Fibroblast of upper back skin (primary cell): ENCODE measurements at regions not wholly inside any gene's neighbourhood (a gene's known extent, or its start where the extent isn't known, plus 50 kb on each side); places are given as distances from the start of the nearest gene placed in this dataset.

Experiments
- DNase-seq: peaks from one replicate; pipeline ENCODE4 v3.0.0-alpha.2; 2013

GRCh38 chr7:52323202-52323746 is 712.2 kb upstream of the POM121L12 start:
- DNase-seq: no peak

- DNase-seq: no peak
Observed at GRCh38 chr7:52320610-52321009, 714.8 kb upstream of the POM121L12 start.

DNA sequence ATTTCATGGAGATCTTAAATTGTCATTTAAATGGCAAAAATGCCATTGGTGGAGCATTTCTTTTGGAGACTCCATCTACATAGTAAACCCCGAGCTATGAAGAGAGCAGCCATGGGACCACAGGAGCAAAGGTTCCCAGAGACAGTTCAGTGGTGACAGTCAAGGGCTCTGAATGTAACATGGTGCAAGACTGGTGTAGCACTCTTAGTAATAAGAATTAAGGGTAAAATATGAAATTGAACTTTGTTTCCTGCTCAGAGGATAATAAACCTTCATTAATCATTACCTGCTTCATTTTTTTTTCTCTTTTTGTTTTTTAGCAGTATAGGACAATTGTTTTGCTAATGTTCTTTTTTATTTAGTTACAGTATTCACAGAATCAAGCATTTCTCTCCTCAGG is 717.5 kb upstream of the POM121L12 start:
- no peak for DNase-seq

DNA sequence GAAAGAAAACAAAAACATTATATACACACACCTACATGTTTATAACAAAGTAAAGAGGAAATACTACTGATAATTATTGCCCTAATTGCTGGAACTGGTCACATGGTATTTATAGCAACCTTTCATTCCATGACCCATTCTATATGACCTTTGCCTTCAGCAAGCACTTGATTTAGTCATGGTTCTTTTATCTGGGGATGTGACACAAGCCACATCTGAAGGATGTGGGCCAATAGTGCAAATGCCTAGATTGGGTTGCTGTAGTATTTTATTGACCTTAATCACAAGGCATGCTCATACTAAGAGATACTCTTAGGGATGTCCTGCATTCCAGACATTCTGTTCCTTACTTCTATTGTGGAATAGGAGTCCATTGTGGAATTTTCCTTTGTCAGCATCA is 723.5 kb upstream of the POM121L12 start:
- DNase-seq: no peak

DNA sequence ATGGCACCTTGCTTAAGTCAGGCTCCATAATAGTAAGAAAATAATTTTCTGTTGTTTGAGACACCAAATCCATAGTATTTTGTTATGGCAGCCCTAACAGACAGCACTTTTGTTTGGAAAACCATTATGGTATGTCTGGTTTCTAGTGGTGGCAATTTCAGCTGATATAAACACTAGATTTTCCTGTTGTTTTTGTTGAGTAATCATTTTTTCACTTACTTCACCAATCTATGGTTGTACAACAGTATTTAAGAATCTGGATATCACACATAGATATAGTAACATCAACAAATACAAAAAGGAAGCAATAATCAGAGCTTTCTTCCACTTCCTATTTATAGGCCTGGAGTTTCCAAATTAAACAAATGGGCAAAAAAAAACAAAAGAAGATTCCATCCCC is 725.8 kb upstream of the POM121L12 start:
- DNase-seq: no peak

GRCh38 chr7:52302765-52303520 is 732.5 kb upstream of the POM121L12 start:
- DNase-seq: no peak

DNA sequence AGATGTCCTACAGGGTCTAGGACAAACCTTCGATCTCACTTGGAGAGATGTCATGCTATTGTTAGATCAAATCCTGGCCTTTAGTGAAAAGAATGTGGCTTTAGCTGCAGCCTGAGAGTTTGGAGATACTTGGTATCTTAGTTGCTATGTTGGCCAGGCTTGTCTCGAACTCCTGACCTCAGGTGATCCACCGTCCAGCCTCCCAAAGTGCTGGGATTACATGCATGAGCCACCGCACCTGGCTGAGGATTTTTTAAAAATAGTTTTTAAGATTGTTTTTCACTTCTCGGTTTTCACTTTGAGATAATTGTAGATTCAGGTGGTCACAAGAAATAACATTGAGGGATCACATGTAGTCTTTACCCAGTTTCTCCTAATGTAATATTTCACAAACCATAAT is 738.3 kb upstream of the POM121L12 start:
- no peak for DNase-seq

GRCh38 chr7:52294942-52295341 is 740.5 kb upstream of the POM121L12 start:
- no peak for DNase-seq

DNA sequence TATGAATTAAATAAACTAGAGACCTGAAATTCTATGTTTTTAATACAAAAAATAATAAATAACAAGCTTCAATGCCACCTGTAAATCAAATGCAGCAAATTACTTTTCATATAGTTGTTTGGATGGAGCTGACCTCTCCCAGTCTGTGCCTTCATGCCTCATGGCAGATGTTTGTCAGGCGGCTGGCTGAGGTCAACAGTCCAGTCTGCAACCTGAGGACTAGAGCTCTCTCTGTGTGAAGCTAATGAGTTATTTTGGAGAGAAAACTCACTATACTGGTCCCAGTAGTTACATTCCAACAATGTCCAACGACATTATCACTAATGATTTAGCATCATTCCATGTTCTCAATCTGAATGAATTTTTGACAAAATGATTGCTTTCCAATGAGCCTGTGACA is 746.2 kb upstream of the POM121L12 start:
- no peak for DNase-seq

DNA sequence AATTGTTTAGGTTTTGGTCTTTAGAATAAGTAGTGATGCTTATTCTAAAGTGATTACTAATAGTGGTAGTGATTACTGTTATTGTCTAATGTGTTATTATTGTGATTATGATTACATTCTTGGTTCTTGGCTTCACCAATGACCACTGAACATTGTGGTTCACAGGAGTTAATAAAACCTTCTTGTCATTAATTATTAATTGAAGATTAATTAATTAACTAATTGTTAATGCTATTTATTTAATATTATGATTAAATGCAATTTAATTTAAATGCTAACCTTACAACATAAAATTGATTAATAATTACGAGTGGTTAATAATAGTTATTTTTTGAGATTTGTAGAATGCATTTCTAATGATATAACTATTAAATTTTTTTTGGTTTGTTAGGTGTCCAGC is 747.7 kb upstream of the POM121L12 start:
- DNase-seq: no peak

- DNase-seq: no peak
Observed at GRCh38 chr7:52285689-52286088, 749.7 kb upstream of the POM121L12 start.

DNA sequence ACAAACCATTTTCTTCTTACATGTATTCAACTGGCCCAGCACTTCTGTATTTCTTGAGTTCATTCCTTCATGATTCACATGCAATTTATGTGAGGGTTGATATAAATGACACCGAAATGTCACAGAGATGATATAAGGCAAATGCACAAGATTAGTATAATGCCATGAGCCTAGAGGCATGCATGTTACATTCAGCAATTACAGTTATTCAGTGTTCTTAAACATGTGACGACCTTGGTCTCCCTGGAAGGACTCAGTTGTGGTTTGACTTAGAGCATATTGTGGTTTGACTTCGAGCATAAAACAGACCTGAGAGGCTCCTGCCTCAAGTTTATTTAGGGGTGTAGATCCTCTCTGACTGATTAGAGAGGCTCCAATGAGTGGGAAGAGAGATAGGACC is 752.1 kb upstream of the POM121L12 start:
- DNase-seq: no peak

- no peak for DNase-seq
Observed at GRCh38 chr7:52273685-52274610, 761.5 kb upstream of the POM121L12 start.

GRCh38 chr7:52271703-52272102 is 763.7 kb upstream of the POM121L12 start:
- DNase-seq: no peak

DNA sequence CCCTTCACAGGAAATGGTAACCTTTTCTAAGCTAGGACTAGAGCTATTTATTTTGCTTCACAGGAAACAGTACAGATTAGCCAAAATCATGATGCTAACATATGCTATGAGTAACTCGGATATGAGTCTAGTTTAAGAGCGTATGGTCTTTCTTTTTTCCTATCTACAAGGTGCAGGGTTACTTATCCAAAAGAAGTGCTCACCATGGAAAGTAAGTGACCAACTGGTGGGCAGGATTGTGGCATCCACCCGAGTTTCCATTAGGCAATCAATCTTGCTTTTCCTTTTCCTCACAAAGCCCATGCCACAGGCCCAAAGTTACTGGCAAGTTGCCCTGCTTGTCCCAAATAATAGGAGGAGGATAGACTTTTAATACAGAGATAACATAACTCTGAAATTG is 765.1 kb upstream of the POM121L12 start:
- DNase-seq: no peak

DNA sequence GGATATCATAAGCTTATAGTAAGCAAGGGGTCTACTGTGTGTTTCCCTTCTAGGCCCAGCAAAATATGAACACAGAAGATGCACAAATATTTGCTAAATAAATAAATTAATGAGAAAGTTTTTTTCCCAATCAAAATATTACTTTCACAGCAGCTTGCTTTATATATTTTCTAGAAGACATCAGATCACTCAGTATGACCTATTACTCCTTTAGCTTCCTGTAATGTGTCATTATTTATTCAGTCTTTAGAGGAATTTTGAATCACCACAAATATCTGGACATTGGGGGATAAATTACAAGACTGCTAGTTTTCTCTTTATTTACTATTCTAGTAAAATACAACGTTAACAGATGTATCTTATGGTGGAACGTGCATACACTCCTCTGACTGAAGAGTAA is 765.8 kb upstream of the POM121L12 start:
- no peak for DNase-seq

DNA sequence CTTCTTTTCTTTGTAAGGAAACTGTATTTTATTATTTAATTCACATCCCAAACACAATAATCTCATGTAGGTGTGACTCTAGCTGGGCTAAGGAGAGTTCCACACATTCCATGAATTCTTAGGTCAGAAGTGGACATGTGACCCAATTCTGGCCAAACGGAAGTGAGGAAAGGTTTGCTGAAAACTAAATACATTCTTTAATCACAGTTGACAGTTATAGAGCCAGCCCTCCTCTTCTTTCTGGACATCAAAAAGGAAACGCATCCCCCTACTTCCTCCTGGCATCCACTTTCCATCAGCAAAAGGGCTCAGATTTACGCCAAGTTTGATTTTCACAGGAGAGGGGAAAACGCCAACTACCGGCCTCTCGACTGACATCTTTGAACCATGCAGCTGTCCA is 774.4 kb upstream of the POM121L12 start:
- no peak for DNase-seq

DNA sequence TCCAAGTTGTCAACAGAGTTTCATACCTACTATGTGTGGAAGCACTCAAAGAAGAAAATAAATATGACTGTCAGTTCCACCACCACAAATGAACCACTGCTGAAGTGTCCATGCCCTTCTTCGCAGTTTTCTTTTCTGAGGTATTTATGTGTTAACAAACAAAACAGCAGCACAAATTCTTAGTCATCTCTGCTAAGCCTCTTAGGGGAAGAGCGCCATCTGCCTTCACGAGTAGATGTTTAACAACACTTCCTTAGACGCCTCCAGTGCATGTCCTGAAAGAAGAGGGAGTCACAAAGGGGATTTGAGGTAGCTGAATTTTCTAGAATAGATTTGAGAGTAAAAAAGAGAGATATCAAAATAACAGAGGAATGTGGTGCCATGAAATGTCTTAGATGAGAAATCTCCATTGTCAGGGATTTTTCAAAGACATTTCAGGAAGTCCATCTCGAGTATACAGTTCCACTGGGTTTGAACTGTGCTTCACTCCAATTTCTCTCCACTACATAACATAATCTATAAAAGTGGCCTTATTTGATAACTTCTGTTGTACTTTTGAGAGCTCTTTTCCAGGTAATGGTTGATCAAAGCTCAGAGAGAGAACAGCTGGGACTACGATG is 775.3 kb upstream of the POM121L12 start:
- DNase-seq: no peak

DNA sequence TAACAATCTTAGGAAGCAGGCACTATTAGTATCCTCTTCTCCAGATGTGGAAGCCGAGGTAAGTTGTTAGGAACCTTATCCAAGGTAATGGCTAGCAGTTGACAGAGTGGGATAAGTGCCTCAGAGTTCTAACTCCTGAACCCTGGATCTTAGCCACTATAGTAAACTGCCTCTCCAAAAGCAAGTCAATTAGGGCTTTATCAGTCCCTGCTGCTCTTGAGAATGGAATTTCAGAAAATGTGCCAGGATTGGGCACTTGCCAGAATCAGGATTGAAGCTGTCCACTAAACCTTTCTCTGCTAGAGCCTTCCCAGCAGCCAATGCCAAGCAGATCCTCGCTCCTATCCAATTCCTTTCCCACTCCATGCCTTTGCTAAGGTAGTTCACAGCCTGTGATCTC is 777.5 kb upstream of the POM121L12 start:
- no peak for DNase-seq

- no peak for DNase-seq
Observed at GRCh38 chr7:52254396-52255010, 780.9 kb upstream of the POM121L12 start.

- no peak for DNase-seq
Observed at GRCh38 chr7:52253953-52254352, 781.5 kb upstream of the POM121L12 start.

- DNase-seq: no peak
Observed at GRCh38 chr7:52249741-52250140, 785.7 kb upstream of the POM121L12 start.

- DNase-seq: no peak
Observed at GRCh38 chr7:52247518-52247917, 787.9 kb upstream of the POM121L12 start.
